ENCODE measurements at regions not wholly inside any gene's neighbourhood (a gene's known extent, or its start where the extent isn't known, plus 50 kb on each side); places are given as distances from the start of the nearest gene placed in this dataset.

DNA sequence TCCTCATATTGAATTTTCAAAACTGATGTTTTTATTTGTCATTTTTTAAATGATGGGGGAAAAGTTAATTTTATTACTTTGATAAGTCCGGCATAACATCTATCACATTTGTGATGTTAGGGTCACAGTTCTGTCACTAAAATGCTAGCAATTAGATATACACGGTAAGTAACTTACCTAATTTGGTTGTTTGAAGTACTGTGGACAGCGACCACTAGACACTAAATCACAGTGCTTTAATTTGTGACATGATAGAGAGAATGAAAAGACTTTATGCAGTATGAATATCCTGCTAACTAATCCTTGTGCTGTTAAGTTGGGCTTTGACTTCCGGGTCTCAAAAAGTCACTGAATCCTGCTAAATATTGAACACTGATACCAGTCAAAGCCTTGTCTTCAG is 857.3 kb upstream of the KCND2 start:
- TF ChIP-seq, protein P1, sequence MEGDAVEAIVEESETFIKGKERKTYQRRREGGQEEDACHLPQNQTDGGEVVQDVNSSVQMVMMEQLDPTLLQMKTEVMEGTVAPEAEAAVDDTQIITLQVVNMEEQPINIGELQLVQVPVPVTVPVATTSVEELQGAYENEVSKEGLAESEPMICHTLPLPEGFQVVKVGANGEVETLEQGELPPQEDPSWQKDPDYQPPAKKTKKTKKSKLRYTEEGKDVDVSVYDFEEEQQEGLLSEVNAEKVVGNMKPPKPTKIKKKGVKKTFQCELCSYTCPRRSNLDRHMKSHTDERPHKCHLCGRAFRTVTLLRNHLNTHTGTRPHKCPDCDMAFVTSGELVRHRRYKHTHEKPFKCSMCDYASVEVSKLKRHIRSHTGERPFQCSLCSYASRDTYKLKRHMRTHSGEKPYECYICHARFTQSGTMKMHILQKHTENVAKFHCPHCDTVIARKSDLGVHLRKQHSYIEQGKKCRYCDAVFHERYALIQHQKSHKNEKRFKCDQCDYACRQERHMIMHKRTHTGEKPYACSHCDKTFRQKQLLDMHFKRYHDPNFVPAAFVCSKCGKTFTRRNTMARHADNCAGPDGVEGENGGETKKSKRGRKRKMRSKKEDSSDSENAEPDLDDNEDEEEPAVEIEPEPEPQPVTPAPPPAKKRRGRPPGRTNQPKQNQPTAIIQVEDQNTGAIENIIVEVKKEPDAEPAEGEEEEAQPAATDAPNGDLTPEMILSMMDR (IDR thresholded peaks at IDR 0.05; ENCODE audit: low read depth, low read length, poor library complexity, severe bottlenecking), result no peak
- no peak for TF ChIP-seq EZH2phosphoT487 (IDR thresholded peaks at IDR 0.05; ENCODE audit: borderline replicate concordance, low read length)

DNA sequence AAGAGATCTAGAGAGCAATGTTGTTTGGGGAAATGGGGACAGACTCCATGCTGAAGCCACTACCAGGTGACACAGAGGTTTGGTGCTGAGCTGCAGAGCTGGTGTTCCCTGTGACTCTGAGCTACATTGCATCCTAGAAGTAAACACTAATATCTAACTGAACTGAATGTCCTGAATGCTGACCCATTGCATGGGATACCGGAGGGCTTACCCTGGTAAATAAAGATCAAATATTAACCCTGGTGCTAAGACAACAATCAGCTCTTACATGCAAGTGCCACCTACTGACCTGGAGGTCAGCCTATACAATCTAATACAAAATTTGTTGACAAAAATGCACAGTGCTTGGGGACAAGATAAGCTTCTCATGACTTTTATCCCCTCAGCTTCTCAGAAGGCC is 851.3 kb upstream of the KCND2 start:
- no peaks in the 10 kb centered on the region for H3K9me2 ChIP-seq (replicated peaks; ENCODE audit: control insufficient read depth, low read length)
- no peak overlapping the region for H3K27ac ChIP-seq (ENCODE audit: low read depth, low read length)
- H3K27me3 ChIP-seq (ENCODE audit: control insufficient read depth, low read length), result no peaks in the 10 kb centered on the region
- H3K4me2 ChIP-seq (ENCODE audit: low read length), result no peak overlapping the region
- H3K9me3 ChIP-seq (ENCODE audit: control insufficient read depth, insufficient read depth, low read length), result no peaks in the 10 kb centered on the region
- no peaks in the 10 kb centered on the region for H3F3A ChIP-seq (ENCODE audit: control insufficient read depth, insufficient read depth)
- TF ChIP-seq, protein P1 (IDR thresholded peaks at IDR 0.05; ENCODE audit: low read depth, low read length, poor library complexity, severe bottlenecking), result no peak
- no peak for TF ChIP-seq EZH2phosphoT487 (IDR thresholded peaks at IDR 0.05; ENCODE audit: borderline replicate concordance, low read length)
- H4K20me1 ChIP-seq (ENCODE audit: control insufficient read depth, insufficient read depth, low read depth, low read length), result no peaks in the 10 kb centered on the region
- H3K36me3 ChIP-seq (ENCODE audit: control insufficient read depth, low read length), result no peaks in the 10 kb centered on the region
- no peaks in the 10 kb centered on the region for H3K4me1 ChIP-seq (ENCODE audit: control insufficient read depth, low read length)
- H3K79me2 ChIP-seq (ENCODE audit: control insufficient read depth, low read length), result no peaks in the 10 kb centered on the region
- no peak overlapping the region for H3K4me3 ChIP-seq (ENCODE audit: low read length)

More for the DNA sequence above, 857.3 kb upstream of the KCND2 start:
- H3K4me1 ChIP-seq (ENCODE audit: control insufficient read depth, low read length), result no peaks in the 10 kb centered on the region
- no peak overlapping the region for H3K27ac ChIP-seq (ENCODE audit: low read depth, low read length)
- H3K27me3 ChIP-seq (ENCODE audit: control insufficient read depth, low read length), result no peaks in the 10 kb centered on the region
- H3K9me2 ChIP-seq (replicated peaks; ENCODE audit: control insufficient read depth, low read length), result no peaks in the 10 kb centered on the region
- no peaks in the 10 kb centered on the region; the same call in 1 of the 2 replicates for H3K9me3 ChIP-seq (ENCODE audit: control insufficient read depth, insufficient read depth, low read length)
- H3K36me3 ChIP-seq (ENCODE audit: control insufficient read depth, low read length), result no peaks in the 10 kb centered on the region
- H4K20me1 ChIP-seq (ENCODE audit: control insufficient read depth, insufficient read depth, low read depth, low read length), result no peaks in the 10 kb centered on the region
- no peak overlapping the region for H3K4me2 ChIP-seq (ENCODE audit: low read length)
- H3K79me2 ChIP-seq (ENCODE audit: control insufficient read depth, low read length), result no peaks in the 10 kb centered on the region
- H3F3A ChIP-seq (ENCODE audit: control insufficient read depth, insufficient read depth), result no peaks in the 10 kb centered on the region
- H3K4me3 ChIP-seq (ENCODE audit: low read length), result no peak overlapping the region

DNA sequence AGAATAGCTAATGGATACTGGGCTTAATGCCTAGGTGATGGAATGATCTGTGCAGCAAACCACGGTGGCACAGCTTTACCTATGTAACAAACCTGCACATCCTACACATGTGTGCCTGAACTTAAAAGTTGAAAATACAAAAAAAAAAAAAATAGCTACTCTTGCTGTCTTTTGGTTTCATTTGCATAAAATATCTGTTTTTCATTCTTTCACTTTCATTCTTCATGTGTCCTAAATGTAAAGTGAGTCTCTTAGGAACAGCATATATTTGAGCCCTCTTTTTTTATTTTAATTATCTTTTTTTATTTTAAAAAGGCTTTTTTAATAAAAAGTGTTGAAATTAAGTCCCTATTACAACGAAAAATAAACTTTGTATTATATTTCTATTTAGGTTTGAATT is 836.1 kb upstream of the KCND2 start:
- Histone ChIP-seq H3K27me3 (ENCODE audit: control insufficient read depth, low read length) (no peaks in the 10 kb centered on the region), H3K4me3 (ENCODE audit: low read length) (no peak overlapping the region), H3K4me2 (ENCODE audit: low read length) (no peak overlapping the region), H3K9me3 (ENCODE audit: control insufficient read depth, insufficient read depth, low read length) (no peaks in the 10 kb centered on the region), H3K27ac (ENCODE audit: low read depth, low read length) (no peak overlapping the region), H4K20me1 (ENCODE audit: control insufficient read depth, insufficient read depth, low read depth, low read length) (no peaks in the 10 kb centered on the region), H3K79me2 (ENCODE audit: control insufficient read depth, low read length) (no peaks in the 10 kb centered on the region), H3K4me1 (ENCODE audit: control insufficient read depth, low read length) (no peaks in the 10 kb centered on the region), H3K36me3 (ENCODE audit: control insufficient read depth, low read length) (no peaks in the 10 kb centered on the region), H3K9me2 (replicated peaks; ENCODE audit: control insufficient read depth, low read length) (no peaks in the 10 kb centered on the region), H3F3A (ENCODE audit: control insufficient read depth, insufficient read depth) (no peaks in the 10 kb centered on the region)
- no peak for TF ChIP-seq EZH2phosphoT487 (IDR thresholded peaks at IDR 0.05; ENCODE audit: borderline replicate concordance, low read length)
- TF ChIP-seq, protein P1 (IDR thresholded peaks at IDR 0.05; ENCODE audit: low read depth, low read length, poor library complexity, severe bottlenecking), result no peak

DNA sequence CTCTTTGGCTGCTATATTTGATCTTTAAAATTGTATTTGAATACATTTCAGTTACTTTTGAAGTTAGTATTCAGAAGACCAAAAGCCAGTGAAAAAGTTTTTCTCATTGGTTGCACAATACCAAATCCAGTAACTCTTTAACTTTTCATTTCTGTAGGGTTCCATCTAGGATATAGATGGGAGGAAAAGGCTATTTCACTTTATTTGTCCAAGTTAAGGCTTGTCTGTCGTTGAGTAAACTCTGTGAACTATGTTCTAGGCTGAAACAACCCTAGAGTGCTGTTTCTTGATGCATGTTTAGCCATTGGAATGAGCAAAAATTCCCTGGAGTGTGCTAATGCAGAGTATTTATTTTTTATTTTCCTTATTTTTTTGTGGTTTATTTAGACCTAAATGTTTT is 834.7 kb upstream of the KCND2 start:
- Histone ChIP-seq H3K27me3 (ENCODE audit: control insufficient read depth, low read length) (no peaks in the 10 kb centered on the region), H3K27ac (ENCODE audit: low read depth, low read length) (no peak overlapping the region)
- no peak for TF ChIP-seq EZH2phosphoT487 (IDR thresholded peaks at IDR 0.05; ENCODE audit: borderline replicate concordance, low read length)
- TF ChIP-seq, protein P1 (IDR thresholded peaks at IDR 0.05; ENCODE audit: low read depth, low read length, poor library complexity, severe bottlenecking), result no peak

More for the DNA sequence above, 834.7 kb upstream of the KCND2 start:
- Histone ChIP-seq H3K36me3 (ENCODE audit: control insufficient read depth, low read length) (no peaks in the 10 kb centered on the region), H3K9me2 (replicated peaks; ENCODE audit: control insufficient read depth, low read length) (no peaks in the 10 kb centered on the region), H4K20me1 (ENCODE audit: control insufficient read depth, insufficient read depth, low read depth, low read length) (no peaks in the 10 kb centered on the region), H3K9me3 (ENCODE audit: control insufficient read depth, insufficient read depth, low read length) (no peaks in the 10 kb centered on the region), H3F3A (ENCODE audit: control insufficient read depth, insufficient read depth) (no peaks in the 10 kb centered on the region), H3K4me3 (ENCODE audit: low read length) (no peak overlapping the region), H3K79me2 (ENCODE audit: control insufficient read depth, low read length) (no peaks in the 10 kb centered on the region), H3K4me1 (ENCODE audit: control insufficient read depth, low read length) (no peaks in the 10 kb centered on the region), H3K4me2 (ENCODE audit: low read length) (no peak overlapping the region)

Data from DOHH2 (cell line).